RWPE2 (cell line): ENCODE measurements at regions not wholly inside any gene's neighbourhood (a gene's known extent, or its start where the extent isn't known, plus 50 kb on each side); places are given as distances from the start of the nearest gene placed in this dataset.
"Not testable (repeated sequence)": the region's sequence is repeated elsewhere in the genome, so short reads cannot be mapped to it uniquely, and the experiment has no call there.

Source experiments
- ATAC-seq: fragments of 200-7000 bp; cut with Tn5 transposase; 3 replicates; pipeline ENCODE4 v1.9.1; 2021; ENCODE audit warnings: low read depth
- DNase-seq: peaks from one replicate; pipeline ENCODE4 v3.0.0-alpha.2; 2020; ENCODE audit warnings: low spot score
- H3K27ac ChIP-seq: fragments of 450-650 bp; 2 replicates; pipeline ENCODE4 v1.5.1; 2017; ENCODE audit warnings: mild to moderate bottlenecking; ENCODE audit not compliant: poor library complexity, severe bottlenecking
- H3K27me3 ChIP-seq: fragments of 250-450 bp; sonication (Bioruptor Pico); 2 replicates; pipeline ENCODE4 v1.5.1; 2021; ENCODE audit warnings: mild to moderate bottlenecking, moderate library complexity; ENCODE audit not compliant: insufficient read depth, poor library complexity, severe bottlenecking
- H3K36me3 ChIP-seq: fragments of 250-450 bp; sonication (Bioruptor Pico); 2 replicates; pipeline ENCODE4 v1.5.1; 2020; ENCODE audit warnings: low read depth, mild to moderate bottlenecking, moderate library complexity
- H3K4me1 ChIP-seq: fragments of 250-450 bp; sonication (Bioruptor Pico); 2 replicates; pipeline ENCODE4 v1.5.1; 2021; ENCODE audit warnings: mild to moderate bottlenecking, moderate library complexity; ENCODE audit not compliant: insufficient read depth, poor library complexity, severe bottlenecking
- H3K4me3 ChIP-seq: fragments of 250-450 bp; sonication (Bioruptor Pico); 2 replicates; pipeline ENCODE4 v1.5.1; 2021; ENCODE audit warnings: mild to moderate bottlenecking, moderate library complexity; ENCODE audit not compliant: severe bottlenecking
- H3K9me3 ChIP-seq: fragments of 250-450 bp; sonication (Bioruptor Pico); 2 replicates; pipeline ENCODE4 v1.5.1; 2021; ENCODE audit warnings: mild to moderate bottlenecking, moderate library complexity; ENCODE audit not compliant: severe bottlenecking
- TF ChIP-seq, protein P1 (sequence below): fragments of 450-650 bp; IDR thresholded peaks from one replicate; pipeline ENCODE4 v1.5.1; 2017; ENCODE audit warnings: mild to moderate bottlenecking, moderate library complexity; ENCODE audit not compliant: poor library complexity, severe bottlenecking

DNA sequence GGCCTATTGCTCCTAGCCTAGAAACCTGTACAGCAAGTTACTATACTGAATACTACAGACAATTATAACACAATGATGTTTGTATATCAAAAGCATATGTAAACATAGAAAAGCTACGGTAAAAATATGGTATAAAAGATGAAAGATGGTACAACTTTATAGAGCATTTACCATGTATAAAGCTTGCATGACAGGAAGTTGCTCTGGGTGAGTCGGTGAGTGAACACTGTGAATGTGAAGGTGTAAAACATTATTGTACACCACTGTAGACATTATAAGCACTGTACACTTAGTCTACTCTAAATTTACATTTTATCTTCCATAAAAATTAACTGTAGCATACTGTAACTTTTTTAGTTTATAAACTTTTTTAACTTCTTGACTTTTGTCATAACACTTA is 674.3 kb upstream of the ZWINT start:
- ATAC-seq: no peak
- no peaks in the 10 kb centered on the region for H3K27me3 ChIP-seq
- H3K27ac ChIP-seq: no peak overlapping the region
- no peaks in the 10 kb centered on the region for H3K36me3 ChIP-seq
- no peaks in the 10 kb centered on the region for H3K4me1 ChIP-seq
- H3K4me3 ChIP-seq: no peak overlapping the region
- TF ChIP-seq, protein P1, sequence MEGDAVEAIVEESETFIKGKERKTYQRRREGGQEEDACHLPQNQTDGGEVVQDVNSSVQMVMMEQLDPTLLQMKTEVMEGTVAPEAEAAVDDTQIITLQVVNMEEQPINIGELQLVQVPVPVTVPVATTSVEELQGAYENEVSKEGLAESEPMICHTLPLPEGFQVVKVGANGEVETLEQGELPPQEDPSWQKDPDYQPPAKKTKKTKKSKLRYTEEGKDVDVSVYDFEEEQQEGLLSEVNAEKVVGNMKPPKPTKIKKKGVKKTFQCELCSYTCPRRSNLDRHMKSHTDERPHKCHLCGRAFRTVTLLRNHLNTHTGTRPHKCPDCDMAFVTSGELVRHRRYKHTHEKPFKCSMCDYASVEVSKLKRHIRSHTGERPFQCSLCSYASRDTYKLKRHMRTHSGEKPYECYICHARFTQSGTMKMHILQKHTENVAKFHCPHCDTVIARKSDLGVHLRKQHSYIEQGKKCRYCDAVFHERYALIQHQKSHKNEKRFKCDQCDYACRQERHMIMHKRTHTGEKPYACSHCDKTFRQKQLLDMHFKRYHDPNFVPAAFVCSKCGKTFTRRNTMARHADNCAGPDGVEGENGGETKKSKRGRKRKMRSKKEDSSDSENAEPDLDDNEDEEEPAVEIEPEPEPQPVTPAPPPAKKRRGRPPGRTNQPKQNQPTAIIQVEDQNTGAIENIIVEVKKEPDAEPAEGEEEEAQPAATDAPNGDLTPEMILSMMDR: no peak
- H3K9me3 ChIP-seq: no peaks in the 10 kb centered on the region
- DNase-seq: no peak

DNA sequence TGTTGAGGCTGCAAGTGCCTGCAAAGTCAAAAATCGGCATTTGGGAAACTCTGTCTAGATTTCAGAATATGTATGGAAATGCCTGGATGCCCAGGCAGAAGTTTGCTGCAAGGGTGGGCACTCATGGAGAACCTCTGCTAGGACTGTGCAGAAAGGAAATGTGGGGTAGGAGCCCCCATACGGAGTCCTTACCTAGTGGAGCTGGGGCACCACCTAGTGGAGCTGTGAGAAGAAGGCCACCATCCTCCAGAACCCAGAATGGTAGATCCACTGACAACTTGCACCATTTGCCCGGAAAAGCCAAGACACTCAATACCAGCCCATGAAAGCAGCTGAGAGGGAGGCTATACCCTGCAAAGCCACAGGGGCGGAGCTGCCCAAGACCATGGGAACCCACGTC is 671.2 kb upstream of the ZWINT start:
- not testable (repeated sequence) for H3K9me3 ChIP-seq, H3K4me1 ChIP-seq, H3K27ac ChIP-seq, DNase-seq, ATAC-seq, H3K4me3 ChIP-seq, H3K27me3 ChIP-seq, H3K36me3 ChIP-seq

DNA sequence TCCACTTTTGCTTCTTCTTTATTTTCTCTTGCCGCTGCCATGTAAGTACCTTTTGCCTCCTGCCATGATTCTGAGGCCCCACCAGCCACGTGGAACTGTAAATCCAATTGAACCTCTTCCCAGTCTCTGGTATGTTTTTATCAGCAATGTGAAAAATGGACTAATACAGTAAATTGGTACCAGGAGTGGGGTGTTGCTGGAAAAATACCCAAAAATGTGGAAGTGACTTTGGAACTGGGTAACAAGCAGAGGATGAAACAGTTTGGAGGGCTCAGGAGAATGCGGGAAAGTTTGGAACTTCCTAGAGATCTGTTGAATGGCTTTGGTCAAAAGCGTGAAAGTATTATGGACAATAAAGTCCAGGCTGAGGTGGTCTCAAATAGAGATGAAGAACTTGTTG is 670.3 kb upstream of the ZWINT start:
- H3K4me1 ChIP-seq: no peaks in the 10 kb centered on the region
- ATAC-seq: no peak
- H3K36me3 ChIP-seq: no peaks in the 10 kb centered on the region
- no peak for DNase-seq
- H3K27ac ChIP-seq: no peak overlapping the region
- no peaks in the 10 kb centered on the region for H3K27me3 ChIP-seq
- TF ChIP-seq, protein P1: no peak
- H3K4me3 ChIP-seq: no peak overlapping the region
- no peaks in the 10 kb centered on the region for H3K9me3 ChIP-seq

DNA sequence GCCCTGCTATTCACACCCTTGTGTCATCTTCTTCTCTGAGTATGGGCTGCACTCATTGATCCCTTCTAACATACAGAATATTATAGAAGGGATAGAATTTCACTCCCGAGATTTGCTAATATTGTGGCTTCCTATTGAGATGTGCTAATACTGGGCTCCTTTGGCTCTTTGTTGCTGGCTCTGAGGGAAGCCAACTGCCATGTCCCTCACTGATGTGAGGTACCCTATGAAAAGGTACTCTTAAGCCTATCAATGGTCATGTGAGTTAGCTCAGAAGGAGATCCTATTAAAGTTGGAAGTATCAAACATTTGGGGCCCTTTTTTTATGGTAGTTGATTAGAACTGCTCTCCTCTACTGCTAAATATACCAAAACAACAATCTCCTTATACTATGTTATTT is 665.2 kb upstream of the ZWINT start:
- no peak overlapping the region for H3K27ac ChIP-seq
- no peaks in the 10 kb centered on the region for H3K27me3 ChIP-seq
- H3K4me1 ChIP-seq: no peaks in the 10 kb centered on the region
- TF ChIP-seq, protein P1: no peak
- DNase-seq (no peak), ATAC-seq (no peak)
- no peaks in the 10 kb centered on the region for H3K36me3 ChIP-seq
- no peak overlapping the region for H3K4me3 ChIP-seq
- no peaks in the 10 kb centered on the region for H3K9me3 ChIP-seq

DNA sequence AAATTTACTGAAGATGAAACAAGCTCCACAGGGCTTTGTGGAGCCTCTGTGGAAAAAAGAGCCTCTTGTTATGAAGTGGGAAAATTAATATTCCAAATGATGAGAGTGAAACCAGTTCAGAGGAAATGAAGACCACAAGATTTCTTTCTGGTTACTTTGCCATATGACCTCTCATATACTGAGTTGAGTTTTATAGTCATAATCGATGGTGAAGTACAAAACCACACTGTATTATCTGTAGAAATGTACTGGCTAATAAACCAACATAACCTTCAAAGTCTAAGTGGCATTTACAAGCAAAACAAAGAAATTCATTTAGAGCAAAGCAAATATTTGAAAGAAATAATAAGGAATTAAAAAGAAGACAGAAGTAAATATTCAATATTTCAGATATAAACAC is 662.6 kb upstream of the ZWINT start:
- no peak for ATAC-seq
- TF ChIP-seq, protein P1: no peak

More for the DNA sequence above, 662.6 kb upstream of the ZWINT start:
- H3K27me3 ChIP-seq: no peaks in the 10 kb centered on the region
- no peaks in the 10 kb centered on the region for H3K9me3 ChIP-seq
- H3K36me3 ChIP-seq: no peaks in the 10 kb centered on the region
- no peak overlapping the region for H3K4me3 ChIP-seq
- DNase-seq: no peak
- H3K27ac ChIP-seq: no peak overlapping the region
- no peaks in the 10 kb centered on the region for H3K4me1 ChIP-seq
